ENCODE measurements at regions not wholly inside any gene's neighbourhood (a gene's known extent, or its start where the extent isn't known, plus 50 kb on each side); places are given as distances from the start of the nearest gene placed in this dataset.

- no peak for DNase-seq (ENCODE audit: low spot score)
These were observed 287.4 kb downstream of the CDK5RAP2 start for GRCh38 chr9:120292606-120293005.

- DNase-seq (ENCODE audit: low spot score), result no peak
These were observed 288.9 kb downstream of the CDK5RAP2 start for GRCh38 chr9:120291050-120291449.

- no peak for DNase-seq (ENCODE audit: low spot score)
These were observed 289.7 kb downstream of the CDK5RAP2 start for GRCh38 chr9:120289990-120290975.

DNA sequence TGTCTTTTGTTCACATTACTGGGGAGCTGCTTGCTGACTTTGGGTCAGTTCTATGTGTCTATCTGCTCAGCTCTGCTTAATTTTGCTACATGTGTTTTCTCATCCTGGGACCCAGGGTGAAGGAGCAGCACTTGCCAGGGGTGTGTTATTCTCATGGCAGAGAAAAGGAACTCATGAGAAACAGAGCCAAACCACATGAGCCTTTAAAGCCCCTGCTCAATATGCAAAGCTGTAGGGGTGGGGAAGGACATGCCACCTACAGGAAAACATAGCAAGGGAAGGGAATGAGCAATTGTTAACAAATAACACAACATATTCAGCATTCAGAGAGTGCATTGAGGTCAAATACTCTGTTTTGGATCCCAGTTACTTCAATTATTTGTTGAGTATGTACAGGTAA lies 290.9 kb downstream of the CDK5RAP2 start:
- no peak for DNase-seq (ENCODE audit: low spot score)

DNA sequence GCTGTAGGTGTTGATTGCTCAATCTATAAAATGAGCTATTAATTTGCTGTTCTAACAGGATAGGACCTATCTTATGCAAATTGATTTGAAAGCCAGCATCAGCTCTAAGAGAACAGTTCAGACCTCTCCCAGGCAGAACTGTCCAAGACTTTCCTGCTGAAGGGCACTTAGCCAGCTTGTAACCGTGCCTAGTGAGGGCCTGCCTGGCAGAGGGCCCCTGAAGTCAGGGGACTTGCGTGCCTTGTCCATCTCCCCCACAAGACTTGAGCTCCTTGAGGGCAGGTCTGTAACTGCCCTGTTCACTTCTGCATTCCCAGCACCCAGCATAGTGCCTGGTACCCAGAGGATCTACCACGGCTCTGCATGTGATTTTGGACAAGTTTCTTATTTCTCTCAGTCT lies 293.4 kb downstream of the CDK5RAP2 start:
- DNase-seq (ENCODE audit: low spot score), result no peak

- no peak for DNase-seq (ENCODE audit: low spot score)
These were observed 295.1 kb downstream of the CDK5RAP2 start for GRCh38 chr9:120284821-120285220.

DNA sequence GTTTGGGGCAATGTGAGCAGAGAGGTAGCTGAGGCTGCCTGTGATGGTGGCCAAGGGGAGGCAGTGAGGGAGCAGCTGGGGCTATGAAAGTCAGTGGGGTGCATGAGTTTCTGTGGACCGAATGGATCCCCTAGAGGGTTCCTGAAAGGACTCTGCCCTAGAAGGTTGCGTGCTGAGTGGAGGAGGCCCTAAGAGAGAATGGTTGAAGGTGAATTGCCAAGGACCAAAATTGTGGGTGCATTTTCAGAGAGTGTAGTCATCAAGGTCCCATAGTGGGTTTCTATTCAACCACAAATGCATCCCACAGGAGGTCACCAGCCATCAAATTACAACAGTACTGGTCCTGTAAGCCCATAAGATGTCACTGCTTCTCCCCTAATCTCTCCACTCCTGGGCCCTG lies 298.3 kb downstream of the CDK5RAP2 start:
- DNase-seq (ENCODE audit: low spot score), result no peak

DNA sequence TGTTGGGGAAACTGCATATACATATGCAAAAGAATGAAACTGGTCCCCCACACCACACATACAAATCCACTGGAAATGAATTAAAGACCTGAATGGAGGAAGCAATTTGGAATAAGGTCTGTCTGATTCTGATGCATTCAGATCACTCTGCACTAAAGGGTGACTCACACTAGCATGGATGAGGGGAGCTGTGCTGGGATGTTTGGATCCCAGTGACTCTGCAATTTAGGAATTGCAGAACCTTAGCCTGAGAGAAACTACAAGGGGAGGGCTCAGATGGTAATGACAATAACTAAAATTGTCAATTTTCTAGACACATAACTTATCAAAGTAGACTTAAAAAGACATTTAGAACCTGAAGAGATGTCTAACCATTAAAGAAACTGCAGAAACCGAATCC lies 312.0 kb downstream of the CDK5RAP2 start:
- no peak for DNase-seq (ENCODE audit: low spot score)

DNA sequence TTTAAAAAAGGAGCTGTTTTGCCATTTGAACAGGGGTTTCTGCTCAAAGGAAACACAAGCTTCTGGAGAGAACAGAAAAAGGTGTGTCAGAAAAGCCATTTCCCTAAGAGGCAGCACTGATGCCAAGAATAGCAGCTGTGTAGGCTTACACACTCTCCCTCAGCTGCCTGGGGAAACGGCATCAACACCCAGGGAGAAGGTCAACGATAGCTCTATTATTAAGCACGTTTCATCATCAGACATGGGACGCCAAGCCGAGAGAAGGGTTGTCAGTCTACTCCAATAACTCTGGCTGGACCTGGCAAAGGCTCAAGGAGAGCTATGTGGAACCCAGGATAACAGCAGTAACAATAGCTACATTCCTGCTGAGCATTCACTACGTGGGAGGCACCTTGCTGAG lies 314.2 kb downstream of the CDK5RAP2 start:
- no peak for DNase-seq (ENCODE audit: low spot score)

DNA sequence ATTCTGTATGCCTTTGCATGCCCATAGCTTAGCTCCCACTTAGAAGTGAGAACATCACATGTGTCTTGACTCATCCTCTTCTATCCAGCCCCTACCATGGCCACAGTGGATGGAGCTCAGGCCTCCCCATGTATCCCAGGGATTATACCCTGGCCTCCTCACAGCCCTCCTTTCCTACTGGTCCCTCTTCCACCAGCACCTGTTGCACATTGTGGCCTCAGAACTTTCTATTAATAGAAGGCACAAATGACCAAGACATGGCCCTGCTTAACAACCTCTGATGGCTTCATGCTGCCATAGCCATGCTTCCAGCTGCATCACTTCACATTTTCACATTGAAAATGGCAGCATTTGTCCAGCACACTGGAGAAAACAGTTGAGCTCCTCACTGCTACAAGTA lies 315.4 kb downstream of the CDK5RAP2 start:
- no peak for DNase-seq (ENCODE audit: low spot score)

DNA sequence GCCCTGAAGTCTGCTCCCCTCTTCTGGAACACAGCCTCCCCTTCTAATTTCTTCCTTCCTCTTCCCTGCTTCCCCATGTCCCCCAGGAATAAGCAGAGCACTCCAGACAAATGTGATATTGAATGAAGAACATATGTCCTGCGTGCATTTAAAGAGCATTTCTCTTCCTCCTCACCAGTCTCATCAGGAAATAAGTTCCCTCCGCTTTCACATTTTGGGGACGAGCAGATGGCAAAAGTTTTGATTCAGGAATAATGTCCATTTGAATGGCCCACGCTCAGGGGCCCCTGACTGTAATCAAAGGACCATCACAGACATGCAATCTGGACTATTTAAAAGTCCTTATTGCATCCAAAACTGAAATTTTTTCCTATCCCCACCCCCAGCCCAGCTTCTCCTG lies 316.1 kb downstream of the CDK5RAP2 start:
- no peak for DNase-seq (ENCODE audit: low spot score)

DNA sequence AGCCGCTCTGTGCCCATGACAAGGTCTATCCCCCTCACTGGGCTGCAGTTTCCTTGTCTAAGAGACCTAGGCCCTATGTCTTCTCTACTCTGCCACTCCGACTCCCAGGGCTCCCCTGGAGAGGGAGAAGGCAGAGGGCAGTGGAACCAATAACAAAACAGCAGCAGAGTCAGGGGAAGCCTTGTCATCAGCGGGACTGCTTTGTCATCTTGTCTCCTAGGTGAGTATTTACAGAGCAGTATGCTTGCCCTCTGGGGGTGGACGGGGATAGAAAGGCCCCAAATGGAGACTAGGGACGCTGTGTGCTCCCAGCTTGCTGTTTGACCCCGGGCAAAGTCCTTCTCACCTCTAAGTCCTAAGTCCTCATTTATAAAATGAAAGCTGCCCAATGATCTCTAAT lies 318.5 kb downstream of the CDK5RAP2 start:
- no peak for DNase-seq (ENCODE audit: low spot score)

GRCh38 chr9:120259100-120259499 lies 320.9 kb downstream of the CDK5RAP2 start:
- no peak for DNase-seq (ENCODE audit: low spot score)

GRCh38 chr9:120258096-120258495 lies 321.9 kb downstream of the CDK5RAP2 start:
- DNase-seq (ENCODE audit: low spot score), result no peak

GRCh38 chr9:120257483-120257882 lies 322.5 kb downstream of the CDK5RAP2 start:
- no peak for DNase-seq (ENCODE audit: low spot score)

DNA sequence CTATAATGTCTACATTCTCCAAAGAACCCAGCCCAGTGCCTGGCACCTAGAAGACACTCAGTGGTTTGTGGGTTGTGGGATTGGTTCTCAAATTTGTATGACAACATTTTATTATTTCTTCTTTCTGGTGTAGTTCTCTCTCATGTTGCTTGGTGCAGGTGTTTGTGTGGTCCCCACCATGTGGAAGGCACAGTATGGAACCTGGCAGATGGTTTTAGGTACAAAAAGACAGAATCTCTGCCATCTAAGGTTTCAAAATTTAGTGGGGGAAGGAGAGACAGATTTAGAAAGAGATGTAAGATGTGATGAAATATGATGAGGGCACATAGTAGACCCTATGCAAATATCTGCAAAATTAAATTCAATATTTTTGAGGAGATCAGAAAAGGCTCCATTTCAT lies 323.8 kb downstream of the CDK5RAP2 start:
- no peak for DNase-seq (ENCODE audit: low spot score)

DNA sequence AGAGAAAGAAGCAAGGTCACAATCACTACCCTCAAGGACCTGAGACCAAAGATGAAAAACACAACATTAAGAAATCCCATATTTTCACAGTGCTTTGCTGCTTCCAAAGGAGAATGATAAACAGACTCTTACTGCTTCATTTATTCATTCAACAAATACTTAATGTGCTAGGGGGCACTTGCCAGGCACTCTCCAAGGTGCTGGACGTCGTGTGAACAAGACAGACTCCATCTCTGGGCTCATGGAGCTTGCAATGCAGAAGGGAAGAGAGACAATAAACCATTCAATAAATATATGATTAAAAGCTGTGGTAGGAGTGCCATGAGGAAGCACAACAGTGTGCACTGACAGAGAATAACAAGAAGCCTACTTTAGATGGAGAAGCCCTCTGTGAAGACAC lies 327.7 kb downstream of the CDK5RAP2 start:
- DNase-seq (ENCODE audit: low spot score), result no peak

- DNase-seq (ENCODE audit: low spot score), result no peak
These were observed 337.7 kb downstream of the CDK5RAP2 start for GRCh38 chr9:120242116-120242811.

- DNase-seq (ENCODE audit: low spot score), result no peak
These were observed 343.4 kb downstream of the CDK5RAP2 start for GRCh38 chr9:120236596-120236995.

DNA sequence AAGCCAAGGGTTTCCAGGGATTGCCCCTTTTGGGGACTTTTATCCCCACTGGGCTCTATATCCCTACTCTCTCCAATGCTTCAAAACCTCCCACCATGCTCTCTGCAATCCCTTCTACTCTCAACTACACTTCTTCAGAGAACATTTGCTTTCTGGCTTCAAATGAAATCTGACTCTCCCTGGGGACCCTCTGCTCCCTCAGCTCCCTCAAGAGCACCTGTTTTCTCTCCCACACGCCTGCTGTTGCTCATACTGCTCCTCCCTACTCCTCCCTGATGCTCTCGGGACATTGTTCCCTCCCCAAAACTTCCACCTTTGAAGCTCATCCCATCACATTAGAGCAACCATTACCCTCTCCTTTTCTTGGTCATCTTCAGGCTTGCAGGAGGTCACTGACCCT lies 344.9 kb downstream of the CDK5RAP2 start:
- DNase-seq (ENCODE audit: low spot score), result no peak

GRCh38 chr9:120230227-120230626 lies 349.7 kb downstream of the CDK5RAP2 start:
- DNase-seq (ENCODE audit: low spot score), result no peak

- no peak for DNase-seq (ENCODE audit: low spot score)
These were observed 358.1 kb downstream of the CDK5RAP2 start for GRCh38 chr9:120221844-120222243.

GRCh38 chr9:120214332-120214731 lies 365.6 kb downstream of the CDK5RAP2 start:
- DNase-seq (ENCODE audit: low spot score), result no peak

All from SW480 (cell line).